Osteocyte (in vitro differentiated cells): ENCODE measurements at regions not wholly inside any gene's neighbourhood (a gene's known extent, or its start where the extent isn't known, plus 50 kb on each side); places are given as distances from the start of the nearest gene placed in this dataset.

ENCODE experiments used
- DNase-seq: peaks from one replicate; pipeline ENCODE4 v3.0.0; 2021; ENCODE audit warnings: mixed read lengths; ENCODE audit not compliant: unreplicated experiment; ENCODE audit errors: extremely low spot score
- H3K27ac Mint-ChIP-seq: one replicate; pipeline ENCODE4 v1.8.0; 2021; ENCODE audit warnings: mild to moderate bottlenecking, mixed read lengths; ENCODE audit not compliant: unreplicated experiment
- H3K27me3 Mint-ChIP-seq: one replicate; pipeline ENCODE4 v1.8.0; 2021; ENCODE audit warnings: mixed read lengths; ENCODE audit not compliant: unreplicated experiment
- H3K36me3 Mint-ChIP-seq: one replicate; pipeline ENCODE4 v1.8.0; 2021; ENCODE audit warnings: mixed read lengths; ENCODE audit not compliant: unreplicated experiment
- H3K4me1 Mint-ChIP-seq: one replicate; pipeline ENCODE4 v1.8.0; 2021; ENCODE audit warnings: mixed read lengths; ENCODE audit not compliant: unreplicated experiment
- H3K4me3 Mint-ChIP-seq: one replicate; pipeline ENCODE4 v1.8.0; 2021; ENCODE audit warnings: mild to moderate bottlenecking, moderate library complexity, mixed read lengths; ENCODE audit not compliant: unreplicated experiment
- H3K9me3 Mint-ChIP-seq: one replicate; pipeline ENCODE4 v1.8.0; 2021; ENCODE audit warnings: mixed read lengths; ENCODE audit not compliant: unreplicated experiment
- TF ChIP-seq, protein P1 (sequence below): fragments of 200-600 bp; sonication (generic); IDR thresholded peaks from 2 replicates; pipeline ENCODE4 v1.5.0; 2021; ENCODE audit warnings: antibody characterized with exemption, mild to moderate bottlenecking, moderate library complexity

DNA sequence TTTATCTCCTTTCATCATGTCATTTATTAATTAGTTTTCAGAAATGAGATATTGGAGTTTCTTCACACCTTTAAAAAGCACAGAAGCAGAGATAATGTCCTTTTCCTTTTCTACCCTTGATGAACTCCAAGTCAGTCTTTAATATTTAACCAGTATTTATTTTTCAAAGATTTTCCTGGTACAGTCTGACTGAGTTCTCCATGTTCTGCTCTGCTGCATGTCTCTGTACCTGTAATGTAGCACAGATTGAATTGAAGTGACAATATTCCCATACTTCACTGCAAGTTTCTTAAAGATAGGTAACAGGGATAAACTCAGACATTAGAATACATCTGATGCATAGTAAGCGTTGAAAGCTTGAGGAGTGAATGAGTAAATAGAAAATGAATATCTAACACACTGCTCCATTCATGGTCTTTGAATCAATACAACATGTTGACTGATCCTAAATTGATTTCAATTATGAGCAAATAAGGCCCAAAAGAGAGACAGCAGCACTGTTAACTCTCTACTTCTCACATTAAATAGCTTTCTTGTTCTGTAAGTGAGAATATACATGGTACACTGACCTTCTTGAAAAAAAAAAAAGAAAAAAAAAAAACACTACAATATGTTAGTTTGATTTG, 1323.6 kb upstream of the PRR20A start:
- no peaks in the 10 kb centered on the region for H3K36me3 Mint-ChIP-seq
- H3K27me3 Mint-ChIP-seq = no peaks in the 10 kb centered on the region
- peaks cover 4% of the 10 kb centered on the region for H3K9me3 Mint-ChIP-seq
- no peaks in the 10 kb centered on the region for H3K4me1 Mint-ChIP-seq
- TF ChIP-seq, protein P1, sequence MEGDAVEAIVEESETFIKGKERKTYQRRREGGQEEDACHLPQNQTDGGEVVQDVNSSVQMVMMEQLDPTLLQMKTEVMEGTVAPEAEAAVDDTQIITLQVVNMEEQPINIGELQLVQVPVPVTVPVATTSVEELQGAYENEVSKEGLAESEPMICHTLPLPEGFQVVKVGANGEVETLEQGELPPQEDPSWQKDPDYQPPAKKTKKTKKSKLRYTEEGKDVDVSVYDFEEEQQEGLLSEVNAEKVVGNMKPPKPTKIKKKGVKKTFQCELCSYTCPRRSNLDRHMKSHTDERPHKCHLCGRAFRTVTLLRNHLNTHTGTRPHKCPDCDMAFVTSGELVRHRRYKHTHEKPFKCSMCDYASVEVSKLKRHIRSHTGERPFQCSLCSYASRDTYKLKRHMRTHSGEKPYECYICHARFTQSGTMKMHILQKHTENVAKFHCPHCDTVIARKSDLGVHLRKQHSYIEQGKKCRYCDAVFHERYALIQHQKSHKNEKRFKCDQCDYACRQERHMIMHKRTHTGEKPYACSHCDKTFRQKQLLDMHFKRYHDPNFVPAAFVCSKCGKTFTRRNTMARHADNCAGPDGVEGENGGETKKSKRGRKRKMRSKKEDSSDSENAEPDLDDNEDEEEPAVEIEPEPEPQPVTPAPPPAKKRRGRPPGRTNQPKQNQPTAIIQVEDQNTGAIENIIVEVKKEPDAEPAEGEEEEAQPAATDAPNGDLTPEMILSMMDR = no peak
- H3K27ac Mint-ChIP-seq = no peak overlapping the region
- no peak for DNase-seq
- no peak overlapping the region for H3K4me3 Mint-ChIP-seq

GRCh38 chr13:55820817-55821216, 1319.9 kb upstream of the PRR20A start:
- Mint-ChIP-seq H3K27me3 (no peaks in the 10 kb centered on the region), H3K27ac (no peak overlapping the region), H3K4me3 (no peak overlapping the region), H3K4me1 (no peaks in the 10 kb centered on the region), H3K36me3 (no peaks in the 10 kb centered on the region), H3K9me3 (no peaks in the 10 kb centered on the region)
- no peak for DNase-seq
- TF ChIP-seq, protein P1 = no peak

DNA sequence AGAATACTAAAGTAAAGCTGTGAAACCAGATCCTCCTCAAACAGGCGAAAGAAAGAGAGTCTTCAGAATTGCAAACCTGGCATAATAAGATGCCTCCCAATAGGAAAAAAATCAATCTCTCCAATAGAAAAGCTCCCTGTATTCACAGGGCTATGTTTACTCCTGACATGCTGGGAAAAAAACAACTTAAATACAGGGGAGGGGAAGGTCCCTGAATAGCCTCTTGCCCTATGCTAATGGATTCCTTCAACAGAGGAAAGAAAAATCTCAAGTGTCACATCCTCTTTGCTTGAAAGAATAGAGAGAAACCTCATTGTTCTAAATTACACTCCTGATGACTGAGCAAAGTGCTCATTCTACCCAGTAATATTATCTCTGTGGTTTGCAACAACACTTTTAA, 1271.1 kb upstream of the PRR20A start:
- H3K36me3 Mint-ChIP-seq = no peaks in the 10 kb centered on the region
- no peak for DNase-seq
- H3K4me3 Mint-ChIP-seq = no peak overlapping the region
- no peaks in the 10 kb centered on the region for H3K27me3 Mint-ChIP-seq
- H3K4me1 Mint-ChIP-seq = no peaks in the 10 kb centered on the region
- TF ChIP-seq, protein P1 = no peak
- H3K9me3 Mint-ChIP-seq = peaks cover 45% of the 10 kb centered on the region
- H3K27ac Mint-ChIP-seq = no peak overlapping the region

- Mint-ChIP-seq H3K36me3 (no peaks in the 10 kb centered on the region), H3K4me1 (no peaks in the 10 kb centered on the region), H3K27ac (no peak overlapping the region), H3K9me3 (peaks cover 6% of the 10 kb centered on the region), H3K27me3 (no peaks in the 10 kb centered on the region), H3K4me3 (no peak overlapping the region)
- DNase-seq = no peak
- TF ChIP-seq, protein P1 = no peak
Measured at GRCh38 chr13:55887561-55887960, 1253.2 kb upstream of the PRR20A start.

DNA sequence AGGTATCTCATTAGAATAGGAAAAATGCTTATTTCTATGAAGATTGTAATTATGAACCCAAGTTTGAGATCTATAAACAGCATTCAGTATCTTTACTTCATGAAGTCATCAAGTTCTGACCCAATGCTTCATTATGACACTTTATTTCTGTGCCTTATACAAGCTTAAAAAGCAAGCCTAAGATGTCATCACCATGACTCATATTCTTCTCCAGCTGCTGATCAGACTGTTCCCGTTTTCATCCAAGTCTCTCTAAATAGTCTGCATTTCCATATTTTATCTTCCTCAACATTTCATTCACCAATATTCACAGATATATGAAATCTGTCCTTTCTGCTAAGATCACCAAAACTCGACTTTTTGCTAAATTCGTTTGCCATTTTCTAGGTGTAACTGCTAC, 1247.2 kb upstream of the PRR20A start:
- Mint-ChIP-seq H3K4me3 (no peak overlapping the region), H3K4me1 (no peaks in the 10 kb centered on the region), H3K27me3 (no peaks in the 10 kb centered on the region), H3K27ac (no peak overlapping the region), H3K36me3 (no peaks in the 10 kb centered on the region), H3K9me3 (peaks cover 6% of the 10 kb centered on the region)
- no peak for DNase-seq
- TF ChIP-seq, protein P1 = no peak
